Brain microvascular endothelial cell (primary cell): ENCODE measurements at regions not wholly inside any gene's neighbourhood (a gene's known extent, or its start where the extent isn't known, plus 50 kb on each side); places are given as distances from the start of the nearest gene placed in this dataset.
"Not testable (repeated sequence)": the region's sequence is repeated elsewhere in the genome, so short reads cannot be mapped to it uniquely, and the experiment has no call there.

Source experiments
- DNase-seq: peaks from one replicate; pipeline ENCODE4 v3.0.0-alpha.2; 2020
- H3K27ac ChIP-seq: fragments of 250-450 bp; sonication (Bioruptor Pico); 2 replicates; pipeline ENCODE4 v1.5.1; 2020; ENCODE audit warnings: mild to moderate bottlenecking, moderate library complexity
- H3K27me3 ChIP-seq: fragments of 250-450 bp; sonication (Bioruptor Pico); replicated peaks from 2 replicates; pipeline ENCODE4 v1.5.1; 2020; ENCODE audit warnings: mild to moderate bottlenecking
- H3K36me3 ChIP-seq: fragments of 250-450 bp; sonication (Bioruptor Pico); replicated peaks from 2 replicates; pipeline ENCODE4 v1.5.1; 2020; ENCODE audit warnings: mild to moderate bottlenecking
- H3K4me3 ChIP-seq: 2 replicates; pipeline ENCODE4 v1.5.1; 2011; ENCODE audit warnings: low read depth, mild to moderate bottlenecking, control low read depth, low read length, moderate library complexity
- in situ Hi-C: cut with HindIII; loops from 2 replicates; pipeline ENCODE4 v1.10.0; 2017; ENCODE audit warnings: low sequenced_read_pairs, low pct_ligation_motif_present
- TF ChIP-seq, protein P1 (sequence below): IDR thresholded peaks from 2 replicates; pipeline ENCODE4 v1.5.1; 2011; ENCODE audit warnings: low read depth, mild to moderate bottlenecking, moderate library complexity, low read length, control low read depth, inconsistent platforms; ENCODE audit errors: missing control alignments

DNA sequence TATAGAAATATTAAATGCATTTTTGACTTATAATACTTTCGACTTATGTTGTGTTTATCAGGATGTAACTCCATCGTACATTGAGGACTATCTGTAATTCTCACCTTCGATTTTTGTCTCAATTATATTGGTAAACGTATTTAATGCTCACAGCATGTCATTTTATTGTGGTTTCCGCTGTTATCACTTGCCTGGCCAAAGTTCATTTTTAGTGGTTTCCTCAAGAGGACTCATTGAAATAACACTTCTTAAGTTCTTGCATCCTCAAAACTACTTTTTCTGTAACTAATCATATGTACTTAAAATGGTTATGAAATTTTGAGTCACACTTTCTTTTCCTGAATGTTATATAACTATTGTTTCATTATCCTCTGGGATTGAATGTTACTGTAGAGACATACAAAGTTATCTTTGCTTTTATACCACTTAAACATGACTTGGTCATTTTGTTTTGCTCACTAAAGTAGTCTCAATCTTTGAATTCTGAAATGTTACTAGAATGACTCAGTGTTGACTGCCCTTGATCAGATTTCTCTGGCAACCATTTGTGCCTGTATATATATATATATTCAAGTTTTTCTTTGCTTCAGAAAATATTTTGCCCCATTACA is 289.6 kb upstream of the PROX1 start:
- in situ Hi-C loops: no loop called here
- no peak for DNase-seq
- TF ChIP-seq, protein P1, sequence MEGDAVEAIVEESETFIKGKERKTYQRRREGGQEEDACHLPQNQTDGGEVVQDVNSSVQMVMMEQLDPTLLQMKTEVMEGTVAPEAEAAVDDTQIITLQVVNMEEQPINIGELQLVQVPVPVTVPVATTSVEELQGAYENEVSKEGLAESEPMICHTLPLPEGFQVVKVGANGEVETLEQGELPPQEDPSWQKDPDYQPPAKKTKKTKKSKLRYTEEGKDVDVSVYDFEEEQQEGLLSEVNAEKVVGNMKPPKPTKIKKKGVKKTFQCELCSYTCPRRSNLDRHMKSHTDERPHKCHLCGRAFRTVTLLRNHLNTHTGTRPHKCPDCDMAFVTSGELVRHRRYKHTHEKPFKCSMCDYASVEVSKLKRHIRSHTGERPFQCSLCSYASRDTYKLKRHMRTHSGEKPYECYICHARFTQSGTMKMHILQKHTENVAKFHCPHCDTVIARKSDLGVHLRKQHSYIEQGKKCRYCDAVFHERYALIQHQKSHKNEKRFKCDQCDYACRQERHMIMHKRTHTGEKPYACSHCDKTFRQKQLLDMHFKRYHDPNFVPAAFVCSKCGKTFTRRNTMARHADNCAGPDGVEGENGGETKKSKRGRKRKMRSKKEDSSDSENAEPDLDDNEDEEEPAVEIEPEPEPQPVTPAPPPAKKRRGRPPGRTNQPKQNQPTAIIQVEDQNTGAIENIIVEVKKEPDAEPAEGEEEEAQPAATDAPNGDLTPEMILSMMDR: no peak
- Histone ChIP-seq H3K4me3 (no peak overlapping the region), H3K27ac (no peak overlapping the region), H3K27me3 (no peaks in the 10 kb centered on the region), H3K36me3 (no peaks in the 10 kb centered on the region)

DNA sequence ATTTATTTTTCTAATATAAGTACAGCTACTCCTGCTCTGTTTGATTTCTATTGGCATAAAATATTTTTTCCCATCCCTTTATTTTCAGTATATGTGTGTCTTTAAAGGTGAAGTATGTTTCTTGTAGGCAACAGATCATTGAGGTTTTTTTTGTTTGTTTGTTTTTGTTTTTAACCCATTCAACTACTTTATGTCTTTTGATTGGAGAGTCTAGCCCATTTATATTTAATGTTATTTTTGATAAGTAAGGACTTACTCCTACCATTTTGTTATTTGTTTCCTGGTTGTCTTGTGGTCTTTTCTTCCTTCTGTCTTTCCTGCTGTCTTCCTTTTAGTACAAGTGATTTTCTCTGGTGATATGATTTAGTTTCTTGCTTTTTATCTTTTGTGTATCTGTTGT is 285.1 kb upstream of the PROX1 start:
- TF ChIP-seq, protein P1: no peak
- Histone ChIP-seq H3K4me3 (no peak overlapping the region), H3K36me3 (no peaks in the 10 kb centered on the region), H3K27ac (no peak overlapping the region), H3K27me3 (no peaks in the 10 kb centered on the region)
- no peak for DNase-seq
- in situ Hi-C loops: no loop called here

DNA sequence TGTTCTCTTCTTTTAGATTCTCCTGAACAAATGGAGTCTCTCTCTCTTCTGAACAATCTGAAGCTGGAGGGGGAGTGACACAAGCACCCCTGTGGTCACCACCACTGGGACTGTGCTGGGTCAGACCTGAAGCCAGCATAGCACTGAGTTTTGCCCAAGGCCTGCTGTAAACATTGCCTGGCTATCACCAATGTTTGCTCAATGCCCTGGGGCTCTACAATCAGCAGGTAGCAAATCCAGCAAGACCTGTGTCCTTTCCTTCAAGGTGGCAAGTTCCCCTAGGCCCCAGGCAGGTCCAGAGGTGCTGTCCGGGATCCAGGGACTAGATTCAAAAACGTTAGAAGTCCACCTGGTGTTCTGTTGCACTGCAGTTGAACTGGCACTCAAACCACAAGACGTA is 282.8 kb upstream of the PROX1 start:
- TF ChIP-seq, protein P1: no peak
- no peak for DNase-seq

DNA sequence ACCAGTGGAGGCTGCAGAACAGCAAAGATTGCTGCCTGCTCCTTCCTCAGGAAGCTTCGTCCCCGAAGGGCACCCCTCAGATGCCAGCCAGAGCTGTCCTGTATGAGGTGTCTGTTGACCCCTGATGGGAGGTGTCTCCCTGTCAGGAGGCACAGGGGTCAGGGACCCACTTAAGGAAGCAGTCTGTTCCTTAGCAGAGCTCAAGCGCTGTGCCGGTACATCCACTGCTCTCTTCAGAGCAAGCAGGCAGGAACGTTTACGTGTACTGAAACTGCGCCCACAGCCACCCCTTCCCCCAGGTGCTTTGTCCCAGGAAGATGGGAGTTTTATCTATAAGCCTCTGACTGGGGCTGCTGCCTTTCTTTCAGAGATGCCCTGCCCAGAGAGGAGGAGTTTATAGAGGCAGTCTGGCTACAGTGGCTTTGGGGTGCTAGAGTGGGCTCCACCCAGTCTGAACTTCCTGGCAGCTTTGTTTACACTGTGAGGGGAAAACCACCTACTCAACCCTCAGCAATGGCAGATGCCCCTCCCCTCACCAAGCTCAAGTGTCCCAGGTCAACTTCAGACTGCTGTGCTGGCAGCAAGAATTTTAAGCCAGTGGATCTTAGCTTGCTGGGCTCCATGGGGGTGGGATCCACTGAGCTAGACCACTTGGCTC is 275.8 kb upstream of the PROX1 start:
- DNase-seq, H3K4me3 ChIP-seq, H3K36me3 ChIP-seq, in situ Hi-C loops, H3K27ac ChIP-seq, H3K27me3 ChIP-seq: not testable (repeated sequence)

More for the DNA sequence above, 282.8 kb upstream of the PROX1 start:
- Histone ChIP-seq H3K27ac (no peak overlapping the region), H3K4me3 (no peak overlapping the region), H3K36me3 (no peaks in the 10 kb centered on the region), H3K27me3 (no peaks in the 10 kb centered on the region)
- in situ Hi-C loops: no loop called here

DNA sequence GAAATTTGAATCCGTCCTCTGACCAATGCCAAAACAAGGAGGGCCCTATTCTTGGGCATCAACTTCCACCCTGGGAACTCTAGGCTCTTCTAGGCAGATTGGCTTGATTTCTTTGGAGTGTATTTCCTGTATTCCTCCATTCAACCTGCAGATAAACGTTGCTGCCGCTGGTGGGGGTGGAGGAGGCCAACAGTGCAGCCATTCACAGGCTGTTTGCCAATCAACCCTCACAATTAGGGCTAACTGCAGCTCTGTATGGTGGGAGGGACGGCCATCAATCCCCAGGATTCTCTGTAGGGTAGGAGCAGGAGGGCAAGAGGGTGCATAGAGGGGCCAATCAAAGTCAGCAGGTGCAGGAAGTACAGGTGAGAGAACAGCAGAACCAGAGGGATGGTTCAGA is 273.1 kb upstream of the PROX1 start:
- no peak overlapping the region for H3K4me3 ChIP-seq
- no peaks in the 10 kb centered on the region for H3K27me3 ChIP-seq
- DNase-seq: no peak
- TF ChIP-seq, protein P1: no peak
- in situ Hi-C loops: no loop called here
- no peaks in the 10 kb centered on the region for H3K36me3 ChIP-seq
- no peak overlapping the region for H3K27ac ChIP-seq

DNA sequence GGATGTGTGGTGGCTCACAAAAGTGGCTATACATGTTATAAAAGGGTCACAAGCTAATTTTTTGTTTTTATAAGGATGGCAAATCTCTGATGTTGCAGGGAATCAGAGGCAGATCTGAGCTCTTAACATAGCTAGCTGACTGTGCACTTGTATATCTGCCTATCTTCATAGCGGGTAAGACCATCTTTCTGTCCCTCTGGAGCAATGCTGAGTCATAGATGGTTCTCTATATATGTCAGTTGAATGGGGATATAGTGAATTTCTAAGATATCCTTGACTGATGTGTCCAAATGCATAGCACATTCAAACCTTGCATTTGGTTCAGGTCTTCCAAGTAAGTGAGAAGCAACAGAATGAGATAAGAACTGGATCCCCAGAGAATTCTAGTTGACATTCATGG is 272.6 kb upstream of the PROX1 start:
- Histone ChIP-seq H3K36me3 (no peaks in the 10 kb centered on the region), H3K4me3 (no peak overlapping the region), H3K27ac (no peak overlapping the region), H3K27me3 (no peaks in the 10 kb centered on the region)
- in situ Hi-C loops: no loop called here
- TF ChIP-seq, protein P1: no peak
- no peak for DNase-seq
